C4-2B (cell line): ENCODE measurements at regions not wholly inside any gene's neighbourhood (a gene's known extent, or its start where the extent isn't known, plus 50 kb on each side); places are given as distances from the start of the nearest gene placed in this dataset.

Experiments
- H3K27ac ChIP-seq: fragments of 450-650 bp; 2 replicates; pipeline ENCODE4 v1.5.1; 2017
- CTCF ChIP-seq: fragments of 450-650 bp; conservative IDR thresholded peaks from 2 replicates; pipeline ENCODE4 v1.5.1; 2017; ENCODE audit warnings: mild to moderate bottlenecking
- ZFX ChIP-seq: fragments of 450-650 bp; IDR thresholded peaks from 2 replicates; pipeline ENCODE4 v1.6.1; 2017

- TF ChIP-seq ZFX (no peak), CTCF (peak; percentile 21)
- H3K27ac ChIP-seq = no peak overlapping the region
Observed at GRCh38 chr6:147005499-147005898, 198.7 kb upstream of the STXBP5 start.

GRCh38 chr6:147007441-147007840, 196.8 kb upstream of the STXBP5 start:
- no peak overlapping the region for H3K27ac ChIP-seq
- TF ChIP-seq ZFX = no peak
- TF ChIP-seq CTCF = no peak

- no peak overlapping the region for H3K27ac ChIP-seq
- TF ChIP-seq ZFX (no peak), CTCF (no peak)
Observed at GRCh38 chr6:147009358-147009757, 194.9 kb upstream of the STXBP5 start.

GRCh38 chr6:147015674-147016073, 188.5 kb upstream of the STXBP5 start:
- H3K27ac ChIP-seq = no peak overlapping the region
- TF ChIP-seq CTCF = no peak
- no peak for TF ChIP-seq ZFX

- TF ChIP-seq ZFX (no peak), CTCF (no peak)
- H3K27ac ChIP-seq = no peak overlapping the region
Observed at GRCh38 chr6:147016440-147016839, 187.8 kb upstream of the STXBP5 start.

- no peak overlapping the region for H3K27ac ChIP-seq
- TF ChIP-seq CTCF (no peak), ZFX (no peak)
Observed at GRCh38 chr6:147017153-147017552, 187.1 kb upstream of the STXBP5 start.

- H3K27ac ChIP-seq = no peak overlapping the region
- TF ChIP-seq CTCF = no peak
- no peak for TF ChIP-seq ZFX
Observed at GRCh38 chr6:147019001-147019400, 185.2 kb upstream of the STXBP5 start.
